ENCODE measurements at regions not wholly inside any gene's neighbourhood (a gene's known extent, or its start where the extent isn't known, plus 50 kb on each side); places are given as distances from the start of the nearest gene placed in this dataset.

DNA sequence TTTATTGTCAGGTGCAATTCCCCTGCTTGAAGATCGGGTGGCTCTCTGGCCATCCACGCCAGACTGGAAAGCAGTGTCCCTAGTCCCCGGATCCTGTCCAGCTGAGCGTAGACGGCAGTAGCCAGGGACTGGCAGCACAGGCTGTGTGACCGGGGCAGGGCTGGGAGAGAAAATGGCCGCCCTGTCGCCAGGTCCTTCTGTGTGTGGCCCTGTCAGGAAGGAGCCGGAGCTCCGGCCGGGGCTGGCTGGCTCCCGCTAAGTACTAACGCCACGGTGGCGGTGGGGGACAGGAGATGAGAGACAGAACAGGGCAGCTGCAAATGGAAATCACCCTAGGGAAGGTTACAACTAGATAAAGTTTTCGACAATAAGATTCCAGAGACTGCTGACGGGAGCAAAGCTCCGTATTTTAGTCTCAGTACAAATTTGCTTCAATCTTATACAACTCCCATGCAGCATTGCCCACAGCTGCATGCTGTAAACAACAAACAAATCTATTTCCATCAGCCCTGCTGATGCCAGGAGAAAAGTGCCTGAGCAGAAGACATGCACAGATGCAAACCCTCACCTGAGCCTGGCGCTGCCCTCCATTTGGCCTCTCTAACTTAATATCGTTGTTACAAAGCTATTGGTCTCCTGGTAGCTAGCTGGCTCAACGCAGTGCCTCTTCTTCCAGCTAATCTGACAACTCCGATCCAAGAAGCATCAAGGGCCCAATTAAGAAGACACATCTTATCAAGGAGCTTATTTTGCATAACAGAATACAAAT lies 253.0 kb downstream of the TSHZ3 start:
- DNase-seq (ENCODE audit: low spot score): no peak

DNA sequence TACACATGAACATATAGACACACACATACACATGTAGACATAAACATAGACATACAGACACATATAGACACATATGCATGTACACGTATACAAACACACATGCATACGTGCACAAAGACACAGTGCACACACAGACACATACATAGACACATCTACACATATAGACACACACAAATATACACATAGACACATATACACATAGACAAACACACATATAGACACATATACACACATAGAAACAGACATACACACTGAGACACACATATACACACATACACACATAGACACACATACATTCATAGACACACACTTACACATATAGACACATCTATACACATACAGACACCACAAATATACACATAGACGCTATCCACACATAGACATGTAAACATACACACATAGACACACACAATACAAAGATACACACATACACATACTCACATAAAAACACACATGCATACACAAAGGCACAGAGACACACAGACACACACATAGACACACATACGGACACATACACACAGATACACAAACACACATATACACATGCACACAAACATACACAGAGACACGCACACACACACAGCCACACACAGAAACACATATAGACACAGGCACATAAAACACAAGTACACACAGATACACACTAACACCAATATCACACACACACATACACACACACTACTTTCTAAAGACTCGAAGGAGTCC lies 254.0 kb downstream of the TSHZ3 start:
- DNase-seq (ENCODE audit: low spot score): no peak

DNA sequence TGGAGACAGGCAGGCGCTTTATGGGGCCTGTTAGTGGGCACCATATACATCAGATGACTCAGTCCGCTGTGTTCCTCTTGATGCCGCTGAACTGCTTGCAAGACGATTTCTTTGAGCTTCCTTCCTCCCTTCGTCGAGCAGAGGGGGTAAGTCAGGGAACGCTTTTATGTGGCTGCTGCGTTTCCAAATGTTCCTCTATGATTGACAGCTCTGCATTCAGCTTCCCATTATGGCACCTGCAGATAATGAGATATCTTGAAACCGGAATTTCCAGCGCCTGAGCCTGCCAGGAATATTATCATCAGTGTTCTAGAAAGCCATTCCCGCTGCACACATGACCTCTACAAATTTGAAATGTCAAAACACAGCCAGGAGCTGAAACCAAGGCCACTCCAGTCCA lies 257.0 kb downstream of the TSHZ3 start:
- DNase-seq (ENCODE audit: low spot score): no peak

DNA sequence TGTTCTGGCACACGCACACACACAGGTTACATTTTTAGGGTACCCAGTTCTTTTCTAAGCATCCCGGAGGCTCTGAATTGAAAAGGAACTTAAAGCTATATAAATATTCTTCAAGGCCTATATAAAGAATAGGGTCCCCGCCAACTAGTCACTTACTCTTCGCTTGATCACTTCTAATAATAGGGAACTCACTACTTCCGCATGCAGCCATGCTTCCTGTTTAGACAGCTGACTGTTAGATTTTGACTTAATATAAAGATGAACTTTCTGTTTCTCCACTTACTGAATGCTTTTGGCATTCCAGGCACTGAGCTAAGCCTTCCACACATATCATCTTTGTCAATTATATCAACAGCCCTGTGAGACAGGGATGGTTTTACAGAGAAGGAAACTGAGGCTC lies 259.6 kb downstream of the TSHZ3 start:
- DNase-seq (ENCODE audit: low spot score): no peak

DNA sequence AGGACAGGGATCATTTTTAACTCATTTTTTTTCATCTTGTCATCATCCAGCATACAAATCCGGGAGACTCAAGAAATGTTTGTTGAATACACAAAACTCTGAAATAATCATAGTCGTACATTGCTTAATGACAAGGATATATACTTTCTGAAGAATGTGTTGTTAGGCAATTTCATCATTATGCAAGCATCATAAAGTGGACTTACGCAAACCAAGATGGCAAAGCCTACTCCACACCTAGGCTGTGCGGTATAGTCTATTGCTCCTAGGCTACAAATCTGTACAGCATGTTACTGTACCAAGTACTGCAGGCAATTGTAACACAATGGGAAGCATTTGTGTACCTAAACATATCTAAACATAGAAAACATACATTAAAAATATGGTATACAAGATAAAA lies 264.1 kb downstream of the TSHZ3 start:
- no peak for DNase-seq (ENCODE audit: low spot score)

DNA sequence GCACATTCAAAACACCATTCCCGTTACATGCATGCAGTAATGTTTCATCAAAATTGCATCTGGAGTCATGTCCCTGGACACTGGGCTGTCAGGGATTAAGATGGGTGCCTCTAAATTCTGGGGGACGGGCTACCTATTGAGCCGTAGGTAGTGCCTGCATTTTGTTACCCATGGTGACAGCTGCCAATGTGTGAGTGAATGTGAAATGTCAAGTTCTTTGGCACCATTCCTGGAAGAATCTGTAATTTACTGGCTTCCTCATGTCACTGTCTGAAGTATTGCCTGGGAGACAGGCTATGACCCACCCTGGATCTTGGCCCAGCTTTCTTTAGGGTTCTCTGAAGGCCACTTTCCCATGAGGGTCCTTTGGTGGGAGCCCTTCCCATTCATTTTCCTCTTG lies 266.1 kb downstream of the TSHZ3 start:
- no peak for DNase-seq (ENCODE audit: low spot score)

DNA sequence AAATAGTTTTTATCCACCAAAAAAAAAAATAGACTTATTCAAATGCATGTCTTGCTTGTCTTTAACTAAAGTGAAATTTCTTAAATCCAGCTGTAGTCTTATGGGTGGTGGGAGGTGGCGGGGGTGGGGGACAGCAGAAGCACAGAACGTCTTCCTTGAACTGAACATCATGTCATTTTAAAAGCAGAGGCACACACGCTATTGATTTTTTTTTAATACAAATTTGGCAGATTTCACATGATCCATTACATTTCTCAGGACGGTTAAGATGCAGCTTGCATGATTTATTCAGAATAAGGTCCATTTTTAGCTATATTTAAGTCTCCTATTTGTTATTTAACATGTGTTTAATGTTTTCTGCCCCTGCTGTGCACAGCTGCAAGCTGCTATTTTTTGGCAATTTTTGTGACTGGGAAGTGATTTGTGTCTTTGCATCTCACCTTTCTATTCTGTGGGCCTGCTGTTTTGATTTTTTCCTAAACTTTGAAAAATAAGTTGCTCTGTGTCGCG lies 274.0 kb downstream of the TSHZ3 start:
- no peak for DNase-seq (ENCODE audit: low spot score)

DNA sequence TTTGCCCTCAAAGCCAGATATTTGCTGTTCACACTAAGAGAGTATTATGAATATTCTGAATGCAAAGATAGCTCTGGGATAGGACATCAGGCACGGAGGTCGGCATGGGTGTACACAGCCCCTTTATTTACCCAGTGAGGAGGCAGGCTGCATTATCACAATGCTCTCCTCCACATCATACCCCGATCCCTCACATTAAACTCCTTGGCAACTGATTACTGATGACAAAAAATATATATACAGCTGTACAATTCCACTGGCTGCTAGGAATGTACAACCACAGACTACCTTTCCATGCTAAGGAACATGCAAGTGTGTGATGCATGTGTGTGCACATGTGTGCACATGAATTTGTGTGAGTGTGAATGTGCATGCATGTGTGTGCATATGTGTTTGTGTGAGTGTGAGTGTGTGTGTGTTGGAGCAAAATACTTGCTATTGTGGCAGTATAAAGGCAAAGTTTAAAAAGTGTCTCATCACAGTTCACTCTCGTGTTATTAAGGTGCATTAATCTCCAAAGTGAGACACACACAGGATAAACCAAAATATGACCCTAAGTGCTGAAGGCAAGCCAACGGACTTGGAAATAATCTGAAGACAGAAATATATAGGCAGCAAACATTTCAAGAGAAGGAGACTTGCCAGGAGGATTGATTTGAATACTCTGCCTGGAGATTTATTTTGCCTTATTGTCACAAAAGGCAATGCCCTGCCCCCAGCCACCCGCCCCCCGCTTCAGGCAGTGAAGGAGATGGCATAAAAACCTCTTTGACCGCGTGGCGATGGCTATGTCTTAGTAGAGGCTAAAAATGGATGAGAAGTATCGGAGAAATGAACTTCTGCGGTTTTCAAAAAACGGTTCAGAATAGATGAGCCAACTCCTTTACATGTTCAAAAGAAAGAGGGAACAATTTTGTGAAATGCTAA lies 274.8 kb downstream of the TSHZ3 start:
- DNase-seq (ENCODE audit: low spot score): no peak

DNA sequence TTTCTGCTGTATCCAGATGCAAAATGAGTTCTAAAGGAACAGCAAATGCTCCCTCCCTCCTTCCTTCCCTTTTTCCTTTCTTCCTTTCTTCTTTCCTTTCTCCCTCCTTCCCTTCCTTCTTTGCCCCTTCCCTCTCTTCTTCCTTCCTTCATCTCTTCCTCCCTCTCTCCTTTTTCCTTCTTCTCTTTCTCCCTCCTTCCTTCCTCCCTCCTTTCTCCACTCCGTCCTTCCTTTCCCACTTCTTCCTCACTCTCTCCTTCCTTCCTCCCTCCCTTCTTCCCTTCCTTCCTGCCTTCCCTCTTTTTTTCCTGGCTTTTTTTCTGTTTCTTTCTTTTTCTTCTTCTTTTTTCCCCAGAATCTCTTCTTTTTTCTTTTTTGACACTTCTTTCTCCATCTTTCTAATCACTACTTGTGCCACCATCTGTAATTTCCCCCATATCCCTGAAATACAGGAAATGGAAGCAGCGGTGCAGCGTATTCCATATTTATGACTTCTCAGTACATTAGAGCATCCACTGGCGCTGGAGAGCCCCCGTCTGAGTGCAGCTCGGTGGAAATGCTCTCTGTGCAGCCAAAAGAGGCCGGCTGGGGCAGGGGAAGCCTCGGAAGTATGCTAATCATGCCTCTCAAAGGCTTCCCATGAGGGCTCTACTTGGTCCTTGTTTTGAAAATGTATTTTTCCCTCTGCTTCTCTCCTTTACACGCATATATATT lies 275.6 kb downstream of the TSHZ3 start:
- DNase-seq (ENCODE audit: low spot score): no peak

DNA sequence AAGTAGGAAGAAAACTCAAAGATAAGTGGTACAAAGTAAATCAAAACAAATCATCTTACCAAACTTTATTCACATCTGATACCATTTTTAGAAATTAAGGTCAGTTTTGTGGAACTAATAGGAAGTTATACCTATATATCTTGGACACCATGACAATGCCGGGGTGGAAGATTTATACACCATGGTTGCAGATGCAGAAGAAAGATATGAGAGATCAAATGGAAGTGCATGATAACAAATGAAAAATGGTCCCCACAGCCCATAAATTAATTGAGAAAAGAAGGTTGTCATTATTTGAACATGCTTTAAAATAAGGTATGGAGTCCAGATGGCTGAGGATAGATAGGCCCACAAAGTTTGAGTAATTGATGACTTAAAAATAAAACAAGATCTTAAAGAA lies 276.8 kb downstream of the TSHZ3 start:
- DNase-seq (ENCODE audit: low spot score): no peak

DNA sequence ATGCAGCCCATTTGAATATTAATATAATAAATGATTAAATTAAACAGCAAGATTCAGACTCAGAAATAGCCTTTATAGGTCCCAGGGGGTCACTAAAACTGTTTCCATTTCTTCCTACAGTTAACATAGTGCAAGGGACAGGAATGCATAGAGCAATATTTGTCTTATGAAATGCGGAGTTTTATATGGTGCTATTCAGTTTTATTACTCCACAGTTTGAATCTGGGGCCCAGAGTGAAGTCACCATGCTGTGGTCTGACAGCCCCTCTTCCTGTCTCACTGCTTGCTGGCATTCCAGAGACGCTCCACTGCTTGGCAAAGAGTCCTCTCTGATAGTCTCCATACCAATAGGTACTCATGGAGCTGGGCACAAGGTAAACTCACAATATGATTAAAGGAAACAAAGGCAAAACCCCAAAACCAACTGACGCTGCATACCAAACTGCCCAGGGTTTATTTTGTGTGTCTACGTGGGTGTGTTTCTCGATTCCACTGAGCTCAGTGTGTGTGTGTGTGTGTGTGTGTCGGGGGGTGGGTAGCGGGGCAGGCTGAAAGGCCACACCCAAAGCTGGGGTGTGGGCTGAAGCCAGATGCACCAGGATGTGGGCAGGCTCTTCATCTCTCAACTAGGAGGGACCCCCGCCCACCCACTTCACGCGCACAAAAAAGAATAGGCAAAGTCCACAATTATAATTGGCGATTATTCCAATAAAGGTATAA lies 277.9 kb downstream of the TSHZ3 start:
- DNase-seq (ENCODE audit: low spot score): no peak

DNA sequence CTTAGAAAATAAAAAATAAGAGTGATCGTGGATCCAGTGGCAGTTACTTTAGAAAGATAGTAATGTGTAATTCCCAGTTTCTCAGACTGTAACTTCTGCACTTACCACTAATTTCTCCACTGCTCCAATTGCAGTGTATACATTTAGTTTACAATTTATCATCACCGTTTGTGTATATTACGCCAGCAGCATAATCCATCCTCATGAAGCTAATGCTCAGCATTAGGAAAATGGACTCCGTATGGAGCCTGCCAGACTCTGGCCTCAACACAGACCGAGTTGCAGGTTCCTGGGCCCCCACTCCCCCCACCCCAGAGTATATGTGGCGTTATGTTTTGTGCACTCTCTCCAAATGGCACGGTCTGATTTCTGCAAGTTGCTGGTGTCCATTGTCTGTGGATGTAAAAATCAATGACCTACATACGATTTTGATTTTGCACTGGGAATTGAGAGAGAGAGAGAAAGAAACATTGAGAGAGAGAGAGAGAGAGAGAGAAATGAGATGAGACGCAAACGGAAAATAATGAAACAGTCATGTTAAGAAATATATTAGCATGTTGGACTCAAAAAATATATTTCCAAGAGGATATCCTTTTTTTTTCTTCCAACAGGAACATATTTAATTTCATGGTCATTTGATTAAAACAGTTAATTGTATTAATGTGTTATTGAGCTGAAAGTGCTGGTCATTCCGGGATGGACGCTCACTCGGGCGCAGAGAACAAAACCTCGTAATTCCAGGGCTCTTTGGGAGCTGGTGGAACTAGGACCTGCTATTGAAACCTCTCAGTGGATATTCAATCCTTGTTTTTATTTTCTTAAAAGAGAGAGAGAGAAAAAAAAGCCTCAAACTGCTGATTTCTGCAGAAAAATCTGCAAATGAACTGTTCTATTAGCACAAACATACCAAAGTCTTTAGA lies 278.8 kb downstream of the TSHZ3 start:
- DNase-seq (ENCODE audit: low spot score): no peak

DNA sequence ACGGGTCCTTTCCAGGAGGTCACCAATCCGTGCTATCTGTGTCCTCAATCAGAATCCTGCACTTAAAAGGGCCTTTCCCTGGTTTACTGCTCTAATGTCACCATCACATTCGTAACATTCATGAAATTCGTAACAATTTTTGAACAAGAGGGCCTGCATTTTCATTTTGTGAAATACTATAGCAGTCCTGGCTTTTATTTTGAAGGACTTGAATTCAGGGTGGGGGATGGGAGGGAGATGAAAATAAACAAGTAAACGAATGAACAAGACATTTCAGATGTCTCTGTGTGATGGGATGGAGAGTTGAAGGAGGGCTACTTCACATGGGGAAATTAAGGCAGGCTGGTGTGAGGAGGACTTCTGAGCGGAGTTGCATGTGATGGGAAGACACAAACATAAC lies 281.0 kb downstream of the TSHZ3 start:
- DNase-seq (ENCODE audit: low spot score): no peak

DNA sequence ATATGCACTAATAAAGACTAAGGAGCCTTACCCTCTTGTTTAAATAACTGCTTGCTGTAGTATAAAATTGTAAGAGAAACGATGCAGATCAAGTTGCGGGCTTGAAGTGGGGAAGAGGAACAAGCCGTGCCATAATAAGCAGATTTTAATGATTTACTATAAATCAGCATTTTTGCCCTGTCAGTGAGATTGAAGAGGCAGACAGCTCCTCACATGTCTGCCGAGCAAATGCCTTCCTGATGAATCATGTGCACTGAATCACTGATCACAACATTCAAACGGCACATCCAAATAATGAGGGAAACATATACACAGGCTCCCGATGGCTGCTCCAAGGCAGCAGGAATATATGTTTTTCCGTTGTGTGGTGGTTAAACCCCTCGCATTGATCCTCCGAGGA lies 282.9 kb downstream of the TSHZ3 start:
- no peak for DNase-seq (ENCODE audit: low spot score)

DNA sequence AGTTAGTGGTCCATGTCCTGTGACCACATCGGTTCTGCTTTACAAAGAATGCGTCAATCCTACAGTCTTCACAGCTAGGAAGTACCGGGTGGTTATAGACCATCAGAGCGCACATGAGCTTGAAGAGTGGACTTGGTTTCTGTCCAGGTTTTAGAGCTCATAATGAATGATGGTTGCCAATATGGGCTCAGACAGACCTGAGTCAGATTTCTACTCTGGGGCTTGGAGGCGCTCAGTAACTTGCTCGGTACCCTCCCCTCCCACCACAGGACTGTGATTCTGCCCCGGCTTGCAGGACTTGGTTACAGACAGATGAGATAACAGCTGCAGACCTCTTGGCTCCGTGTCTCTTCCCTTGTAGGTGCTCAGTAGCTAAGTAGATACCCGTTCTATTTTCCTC lies 284.7 kb downstream of the TSHZ3 start:
- no peak for DNase-seq (ENCODE audit: low spot score)

DNA sequence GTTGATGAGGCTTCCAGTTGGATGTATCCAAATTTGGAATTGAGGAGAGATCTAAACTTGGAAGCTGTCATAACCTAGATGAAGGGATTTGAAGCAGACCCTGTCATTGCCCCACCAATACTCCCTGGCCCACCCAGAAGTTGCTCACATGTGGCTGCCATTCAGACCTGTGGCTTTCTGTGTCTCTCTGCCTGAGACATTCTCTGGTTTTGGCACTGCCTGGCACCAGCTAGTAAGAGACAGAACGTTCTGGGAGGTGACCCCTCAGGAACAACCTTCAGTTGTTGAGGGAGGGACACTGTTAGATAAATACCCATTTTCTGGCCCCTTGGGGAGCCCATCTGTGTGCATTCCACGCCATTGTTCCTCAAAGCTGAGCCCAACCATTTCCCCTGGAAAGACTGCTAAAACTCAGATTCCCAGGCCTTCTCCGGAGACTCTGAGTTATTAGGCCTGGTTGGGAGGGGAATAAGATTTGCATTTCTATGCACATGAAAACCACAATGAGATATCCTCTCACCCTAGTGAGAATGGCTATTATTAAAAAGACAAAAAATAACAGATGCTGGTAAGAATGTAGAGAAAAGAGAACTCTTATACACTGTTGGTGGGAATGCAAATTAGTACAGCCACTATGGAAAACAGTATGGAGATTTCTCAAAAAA lies 290.4 kb downstream of the TSHZ3 start:
- DNase-seq (ENCODE audit: low spot score): no peak

DNA sequence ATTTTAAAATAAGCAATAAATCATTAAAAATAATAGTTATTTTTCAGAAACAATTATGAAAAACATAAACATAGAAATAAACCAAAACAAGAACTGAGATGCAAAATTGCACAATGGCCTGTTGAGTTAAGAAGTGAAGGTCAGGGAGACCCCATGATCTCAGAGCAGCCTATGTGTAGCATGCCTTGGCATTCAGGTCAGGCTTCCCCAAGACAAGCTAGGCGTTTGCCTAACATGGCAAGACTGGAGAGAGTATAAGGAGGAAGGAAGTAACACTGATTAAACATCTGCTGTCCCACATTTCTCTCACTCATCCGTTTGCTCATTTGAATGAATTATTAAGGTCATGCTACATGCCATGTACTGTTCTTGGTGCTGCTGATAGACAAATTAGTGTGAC lies 291.8 kb downstream of the TSHZ3 start:
- no peak for DNase-seq (ENCODE audit: low spot score)

DNA sequence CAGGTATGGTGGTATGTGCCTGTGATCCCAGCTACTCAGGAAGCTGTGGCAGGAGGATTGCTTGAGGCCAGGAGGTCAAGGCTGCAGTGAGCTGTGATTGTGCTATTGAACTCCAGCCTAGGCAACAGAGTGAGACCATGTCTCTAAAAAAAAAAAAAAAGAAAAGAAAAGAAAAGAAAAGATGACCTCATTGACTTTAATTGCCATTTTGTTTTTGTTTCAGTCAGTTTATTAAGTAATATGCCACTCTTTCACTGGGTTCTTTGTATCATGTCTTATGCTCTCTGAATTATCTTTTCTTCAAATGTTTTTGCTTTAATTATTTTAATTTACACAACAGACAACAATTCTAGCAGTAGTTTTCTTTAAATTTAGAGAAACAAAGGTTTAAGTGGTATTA lies 293.8 kb downstream of the TSHZ3 start:
- DNase-seq (ENCODE audit: low spot score): no peak

DNA sequence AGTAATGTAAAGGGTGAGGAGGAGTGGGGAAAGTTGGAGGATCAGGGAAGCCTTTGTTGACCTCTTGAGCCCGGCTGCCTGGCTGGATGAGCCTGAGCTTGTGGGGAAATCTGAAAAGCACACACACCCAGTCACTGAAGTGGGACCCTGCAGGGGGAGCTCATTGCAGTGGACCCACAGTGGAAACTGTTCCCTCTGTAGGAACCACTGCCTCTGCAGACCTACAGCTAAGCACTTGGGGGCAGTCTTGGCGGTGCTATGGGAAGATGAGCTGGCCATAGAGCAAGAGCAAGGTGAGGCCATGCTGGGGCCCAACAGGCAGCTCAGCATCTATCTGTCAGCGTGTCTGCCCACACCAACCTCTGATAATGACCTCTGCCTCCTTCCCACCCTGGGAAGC lies 294.8 kb downstream of the TSHZ3 start:
- no peak for DNase-seq (ENCODE audit: low spot score)

Data from mesenteric fat pad (tissue), 1 donor.